AG04450 (cell line): ENCODE measurements at regions not wholly inside any gene's neighbourhood (a gene's known extent, or its start where the extent isn't known, plus 50 kb on each side); places are given as distances from the start of the nearest gene placed in this dataset.

Experiments used
- CTCF ChIA-PET: fragments of 300-600, 350-600 bp; formaldehyde crosslinking; extraction: SDS; loops from one replicate; lab custom pipeline; 2022; ENCODE audit warnings: antibody characterized with exemption, inconsistent platforms; lab: Charles Lee
- POLR2A ChIA-PET: fragments of 350-600 bp; formaldehyde crosslinking; extraction: SDS; loops from one replicate; lab custom pipeline; 2021; ENCODE audit warnings: antibody characterized with exemption, inconsistent platforms; lab: Yijun Ruan, JAX
- DNase-seq: peaks from one replicate; pipeline ENCODE4 v3.0.0-alpha.2; 2011; ENCODE audit warnings: low read depth, low spot score
- H3K27ac ChIP-seq: one replicate; pipeline ENCODE4 v1.5.1; 2012; ENCODE audit warnings: low read depth, low read length, control low read depth
- H3K27me3 ChIP-seq: one replicate; pipeline ENCODE4 v1.6.0; 2012; ENCODE audit warnings: low read length; ENCODE audit not compliant: control insufficient read depth, insufficient read depth
- H3K4me3 ChIP-seq: 2 replicates; pipeline ENCODE4 v1.5.1; 2011; ENCODE audit warnings: mild to moderate bottlenecking, low read depth, low read length, control low read depth
- H3K9me3 ChIP-seq: 2 replicates; pipeline ENCODE4 v1.5.1; 2012; ENCODE audit warnings: low read length; ENCODE audit not compliant: control insufficient read depth, insufficient read depth
- TF ChIP-seq, protein P1 (sequence below): IDR thresholded peaks from 2 replicates; pipeline ENCODE4 v1.5.1; 2011; ENCODE audit warnings: low read depth, low read length, control low read depth, inconsistent platforms

DNA sequence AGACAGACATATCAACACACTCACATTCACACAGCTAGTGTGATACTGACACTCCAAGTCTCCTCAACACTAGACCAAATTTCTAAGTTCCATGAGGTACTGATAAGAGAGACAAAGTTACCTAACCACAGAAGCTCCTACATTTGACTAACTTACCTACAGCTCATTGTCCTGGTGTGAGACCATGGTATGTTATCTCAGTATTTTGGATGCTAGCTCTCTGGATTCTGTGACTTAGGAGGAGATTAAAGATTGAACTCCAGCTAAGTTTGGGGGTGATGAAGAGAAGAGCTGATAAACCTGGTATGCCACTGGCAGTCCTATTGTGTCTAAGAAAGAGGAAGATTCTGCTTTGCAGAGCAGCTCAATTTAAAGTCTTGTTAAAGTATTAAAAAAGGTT is 144.0 kb upstream of the MYRIP start:
- no peak overlapping the region for H3K4me3 ChIP-seq
- H3K27ac ChIP-seq, result no peak overlapping the region
- POLR2A ChIA-PET, result no interaction called here
- CTCF ChIA-PET, result interaction anchor here (1.2 kb wide), 1 partner anchor 17 kb away, joined by 3 read pairs; no protein-coding TSS in a partner anchor
- H3K27me3 ChIP-seq, result no peaks in the 10 kb centered on the region
- TF ChIP-seq, protein P1, sequence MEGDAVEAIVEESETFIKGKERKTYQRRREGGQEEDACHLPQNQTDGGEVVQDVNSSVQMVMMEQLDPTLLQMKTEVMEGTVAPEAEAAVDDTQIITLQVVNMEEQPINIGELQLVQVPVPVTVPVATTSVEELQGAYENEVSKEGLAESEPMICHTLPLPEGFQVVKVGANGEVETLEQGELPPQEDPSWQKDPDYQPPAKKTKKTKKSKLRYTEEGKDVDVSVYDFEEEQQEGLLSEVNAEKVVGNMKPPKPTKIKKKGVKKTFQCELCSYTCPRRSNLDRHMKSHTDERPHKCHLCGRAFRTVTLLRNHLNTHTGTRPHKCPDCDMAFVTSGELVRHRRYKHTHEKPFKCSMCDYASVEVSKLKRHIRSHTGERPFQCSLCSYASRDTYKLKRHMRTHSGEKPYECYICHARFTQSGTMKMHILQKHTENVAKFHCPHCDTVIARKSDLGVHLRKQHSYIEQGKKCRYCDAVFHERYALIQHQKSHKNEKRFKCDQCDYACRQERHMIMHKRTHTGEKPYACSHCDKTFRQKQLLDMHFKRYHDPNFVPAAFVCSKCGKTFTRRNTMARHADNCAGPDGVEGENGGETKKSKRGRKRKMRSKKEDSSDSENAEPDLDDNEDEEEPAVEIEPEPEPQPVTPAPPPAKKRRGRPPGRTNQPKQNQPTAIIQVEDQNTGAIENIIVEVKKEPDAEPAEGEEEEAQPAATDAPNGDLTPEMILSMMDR, result no peak
- no peaks in the 10 kb centered on the region for H3K9me3 ChIP-seq
- no peak for DNase-seq

DNA sequence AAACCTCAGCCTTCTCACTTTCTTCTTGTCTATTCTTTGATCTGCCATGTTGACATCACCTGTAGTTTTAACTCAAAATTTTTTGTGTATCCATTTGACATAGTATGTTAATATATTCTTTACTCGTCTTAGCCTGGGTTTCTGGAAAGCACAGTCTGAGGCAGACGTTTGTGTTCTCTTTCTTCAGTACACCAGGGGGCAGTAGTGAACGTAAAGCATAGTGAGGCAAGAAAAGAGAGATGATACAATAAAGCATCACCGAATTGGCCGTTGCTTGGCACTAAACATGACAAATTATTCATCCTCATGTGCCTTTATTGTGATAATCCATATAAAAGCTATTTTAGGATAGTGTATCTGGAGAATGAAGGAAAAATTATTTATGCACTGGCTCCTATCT is 141.0 kb upstream of the MYRIP start:
- CTCF ChIA-PET, result interaction anchor here (0.6 to 2.2 kb wide), 4 partner anchors 15 to 511 kb away, joined by 3 to 15 read pairs (median 4); no protein-coding TSS in a partner anchor
- H3K27me3 ChIP-seq, result no peaks in the 10 kb centered on the region
- H3K9me3 ChIP-seq, result no peaks in the 10 kb centered on the region
- peak; percentile 15 for DNase-seq
- TF ChIP-seq, protein P1, result peak; percentile 64
- no peak overlapping the region for H3K27ac ChIP-seq
- H3K4me3 ChIP-seq, result no peak overlapping the region
- POLR2A ChIA-PET, result no interaction called here

DNA sequence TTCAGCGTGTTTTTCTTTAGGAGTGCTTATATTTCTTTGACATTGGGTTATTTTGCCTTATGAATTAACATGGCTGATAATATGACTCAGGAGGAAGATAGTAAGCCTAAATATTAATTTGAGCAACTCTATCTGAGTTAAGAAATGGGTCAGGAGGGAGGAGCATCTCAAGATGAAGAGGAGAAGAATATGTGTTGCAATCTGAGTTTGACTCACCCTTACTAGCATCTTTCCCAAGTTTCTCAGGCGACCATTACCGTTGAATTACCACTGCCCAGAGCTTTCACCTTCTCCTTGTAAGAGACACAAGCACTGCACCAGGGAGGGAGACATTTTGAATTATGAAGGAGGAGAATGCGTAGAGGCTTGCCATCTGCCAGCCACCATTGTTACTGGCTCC is 138.3 kb upstream of the MYRIP start:
- Histone ChIP-seq H3K27me3 (no peaks in the 10 kb centered on the region), H3K9me3 (no peaks in the 10 kb centered on the region), H3K27ac (no peak overlapping the region), H3K4me3 (no peak overlapping the region)
- TF ChIP-seq, protein P1, result no peak
- ChIA-PET POLR2A (no interaction called here), CTCF (no interaction called here)
- no peak for DNase-seq

DNA sequence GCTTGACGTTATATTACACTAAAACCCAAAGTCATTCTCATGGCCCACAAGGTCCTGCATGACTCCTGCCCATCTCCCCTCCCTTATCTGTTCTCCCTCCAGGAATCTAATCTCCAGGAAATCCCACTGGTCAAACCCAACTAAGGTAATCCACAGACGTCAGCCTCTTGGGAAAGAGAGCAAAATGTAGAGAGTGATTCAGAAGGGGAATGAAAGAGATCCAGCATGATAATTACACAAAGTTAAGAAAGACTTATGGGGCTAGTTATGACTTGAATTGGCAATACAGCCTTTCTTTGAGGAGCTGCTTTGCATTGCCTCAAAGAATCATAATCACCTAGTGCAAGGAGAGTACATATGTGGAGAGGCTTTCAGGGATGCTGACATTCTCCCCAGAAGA is 137.8 kb upstream of the MYRIP start:
- H3K9me3 ChIP-seq, result no peaks in the 10 kb centered on the region
- TF ChIP-seq, protein P1, result no peak
- H3K4me3 ChIP-seq, result no peak overlapping the region
- no peak for DNase-seq
- H3K27me3 ChIP-seq, result no peaks in the 10 kb centered on the region
- ChIA-PET CTCF (no interaction called here), POLR2A (no interaction called here)
- no peak overlapping the region for H3K27ac ChIP-seq

DNA sequence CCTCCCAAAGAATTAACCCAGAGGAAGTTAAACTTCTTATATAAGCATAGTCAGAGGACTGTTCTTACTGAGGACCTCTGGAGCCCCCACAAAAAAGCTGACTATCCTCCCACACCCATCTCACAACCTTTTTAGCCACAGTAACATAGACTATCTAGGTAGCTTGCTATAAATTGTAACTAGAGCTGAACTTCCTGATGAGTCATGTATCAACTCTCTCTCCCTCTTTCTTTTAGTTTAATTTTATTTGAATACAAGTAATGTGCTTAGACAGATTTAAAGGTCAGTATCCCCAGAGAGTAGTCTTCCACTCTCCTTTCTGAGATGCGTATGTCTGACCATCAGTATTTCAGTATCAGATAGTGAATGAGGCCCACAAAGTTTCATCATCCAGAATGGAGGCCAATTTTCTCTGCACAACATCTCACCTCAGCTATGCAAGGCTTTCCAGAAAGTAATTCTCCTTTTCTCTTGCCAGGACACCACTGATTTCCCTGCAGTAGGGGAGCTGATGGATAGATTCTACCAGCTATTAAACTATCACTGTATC is 104.0 kb upstream of the MYRIP start:
- DNase-seq, result no peak

More for the DNA sequence above, 104.0 kb upstream of the MYRIP start:
- Histone ChIP-seq H3K9me3 (no peaks in the 10 kb centered on the region; the same call in 1 of the 2 replicates), H3K4me3 (no peak overlapping the region), H3K27me3 (no peaks in the 10 kb centered on the region), H3K27ac (no peak overlapping the region)
- TF ChIP-seq, protein P1, result no peak
- CTCF ChIA-PET, result interaction anchor here (1.0 kb wide), 1 partner anchor 486 kb away, joined by 3 read pairs; no protein-coding TSS in a partner anchor
- POLR2A ChIA-PET, result no interaction called here
